ENCODE measurements at regions not wholly inside any gene's neighbourhood (a gene's known extent, or its start where the extent isn't known, plus 50 kb on each side); places are given as distances from the start of the nearest gene placed in this dataset.

DNA sequence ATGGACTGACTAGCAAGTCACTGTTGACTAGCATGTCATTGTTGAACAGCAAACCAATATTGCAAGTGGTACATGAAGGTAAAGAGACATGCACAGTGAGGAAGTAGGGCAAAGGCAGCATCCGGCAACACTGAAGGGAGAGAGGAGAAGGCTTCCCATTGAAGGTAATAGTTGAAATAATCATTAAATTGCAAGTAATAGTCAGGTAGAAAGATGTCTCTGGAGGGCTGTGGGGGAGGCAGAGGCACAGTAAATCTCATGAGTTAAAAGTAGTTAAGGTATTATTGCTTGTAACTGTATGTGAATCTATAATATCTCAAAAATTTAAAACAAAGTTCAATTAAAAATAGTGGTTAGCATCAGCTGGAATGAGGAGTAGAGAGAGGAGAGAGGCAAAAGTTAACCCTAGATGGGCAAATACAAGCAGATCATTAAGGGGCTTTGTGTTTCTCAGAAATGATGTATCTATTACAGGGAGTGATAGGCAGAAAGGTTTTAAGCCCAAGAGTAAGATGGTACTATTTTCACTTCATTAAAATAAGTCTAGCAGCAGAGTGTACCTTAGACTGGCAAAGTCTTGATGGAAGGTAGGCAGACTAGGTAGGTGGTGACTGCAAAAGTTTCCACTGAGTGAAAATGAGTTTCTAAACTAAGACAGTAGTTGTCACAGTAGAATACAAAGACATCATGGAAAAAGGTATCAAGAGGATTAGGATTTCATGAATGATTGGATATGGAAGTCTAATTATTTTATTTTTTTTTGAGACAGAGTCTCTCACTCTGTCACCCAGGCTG, 776.6 kb downstream of the RAB28 start:
- TF ChIP-seq EZH2phosphoT487 (IDR thresholded peaks at IDR 0.05; ENCODE audit: borderline replicate concordance): no peak
- no peak for TF ChIP-seq SRF (IDR thresholded peaks at IDR 0.05; ENCODE audit: low read depth)
- TF ChIP-seq, protein P1, sequence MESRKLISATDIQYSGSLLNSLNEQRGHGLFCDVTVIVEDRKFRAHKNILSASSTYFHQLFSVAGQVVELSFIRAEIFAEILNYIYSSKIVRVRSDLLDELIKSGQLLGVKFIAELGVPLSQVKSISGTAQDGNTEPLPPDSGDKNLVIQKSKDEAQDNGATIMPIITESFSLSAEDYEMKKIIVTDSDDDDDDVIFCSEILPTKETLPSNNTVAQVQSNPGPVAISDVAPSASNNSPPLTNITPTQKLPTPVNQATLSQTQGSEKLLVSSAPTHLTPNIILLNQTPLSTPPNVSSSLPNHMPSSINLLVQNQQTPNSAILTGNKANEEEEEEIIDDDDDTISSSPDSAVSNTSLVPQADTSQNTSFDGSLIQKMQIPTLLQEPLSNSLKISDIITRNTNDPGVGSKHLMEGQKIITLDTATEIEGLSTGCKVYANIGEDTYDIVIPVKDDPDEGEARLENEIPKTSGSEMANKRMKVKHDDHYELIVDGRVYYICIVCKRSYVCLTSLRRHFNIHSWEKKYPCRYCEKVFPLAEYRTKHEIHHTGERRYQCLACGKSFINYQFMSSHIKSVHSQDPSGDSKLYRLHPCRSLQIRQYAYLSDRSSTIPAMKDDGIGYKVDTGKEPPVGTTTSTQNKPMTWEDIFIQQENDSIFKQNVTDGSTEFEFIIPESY (IDR thresholded peaks at IDR 0.05; ENCODE audit: extremely low read depth, insufficient replicate concordance, low read length): no peak
- no peak for TF ChIP-seq YY1 (IDR thresholded peaks at IDR 0.05; ENCODE audit: extremely low read depth, insufficient replicate concordance, low read depth, low read length)
- TF ChIP-seq ELF1 (IDR thresholded peaks at IDR 0.05; ENCODE audit: borderline replicate concordance, low read depth): no peak
- TF ChIP-seq, protein P2, sequence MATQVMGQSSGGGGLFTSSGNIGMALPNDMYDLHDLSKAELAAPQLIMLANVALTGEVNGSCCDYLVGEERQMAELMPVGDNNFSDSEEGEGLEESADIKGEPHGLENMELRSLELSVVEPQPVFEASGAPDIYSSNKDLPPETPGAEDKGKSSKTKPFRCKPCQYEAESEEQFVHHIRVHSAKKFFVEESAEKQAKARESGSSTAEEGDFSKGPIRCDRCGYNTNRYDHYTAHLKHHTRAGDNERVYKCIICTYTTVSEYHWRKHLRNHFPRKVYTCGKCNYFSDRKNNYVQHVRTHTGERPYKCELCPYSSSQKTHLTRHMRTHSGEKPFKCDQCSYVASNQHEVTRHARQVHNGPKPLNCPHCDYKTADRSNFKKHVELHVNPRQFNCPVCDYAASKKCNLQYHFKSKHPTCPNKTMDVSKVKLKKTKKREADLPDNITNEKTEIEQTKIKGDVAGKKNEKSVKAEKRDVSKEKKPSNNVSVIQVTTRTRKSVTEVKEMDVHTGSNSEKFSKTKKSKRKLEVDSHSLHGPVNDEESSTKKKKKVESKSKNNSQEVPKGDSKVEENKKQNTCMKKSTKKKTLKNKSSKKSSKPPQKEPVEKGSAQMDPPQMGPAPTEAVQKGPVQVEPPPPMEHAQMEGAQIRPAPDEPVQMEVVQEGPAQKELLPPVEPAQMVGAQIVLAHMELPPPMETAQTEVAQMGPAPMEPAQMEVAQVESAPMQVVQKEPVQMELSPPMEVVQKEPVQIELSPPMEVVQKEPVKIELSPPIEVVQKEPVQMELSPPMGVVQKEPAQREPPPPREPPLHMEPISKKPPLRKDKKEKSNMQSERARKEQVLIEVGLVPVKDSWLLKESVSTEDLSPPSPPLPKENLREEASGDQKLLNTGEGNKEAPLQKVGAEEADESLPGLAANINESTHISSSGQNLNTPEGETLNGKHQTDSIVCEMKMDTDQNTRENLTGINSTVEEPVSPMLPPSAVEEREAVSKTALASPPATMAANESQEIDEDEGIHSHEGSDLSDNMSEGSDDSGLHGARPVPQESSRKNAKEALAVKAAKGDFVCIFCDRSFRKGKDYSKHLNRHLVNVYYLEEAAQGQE (IDR thresholded peaks at IDR 0.05; ENCODE audit: low read depth): no peak
- TF ChIP-seq, protein P3, sequence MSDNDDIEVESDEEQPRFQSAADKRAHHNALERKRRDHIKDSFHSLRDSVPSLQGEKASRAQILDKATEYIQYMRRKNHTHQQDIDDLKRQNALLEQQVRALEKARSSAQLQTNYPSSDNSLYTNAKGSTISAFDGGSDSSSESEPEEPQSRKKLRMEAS (IDR thresholded peaks at IDR 0.05): no peak
- no peak for TF ChIP-seq POLR2AphosphoS5 (IDR thresholded peaks at IDR 0.05; ENCODE audit: low read depth, low read length)
- TF ChIP-seq CEBPB (IDR thresholded peaks at IDR 0.05; ENCODE audit: low read depth): no peak
- no peak for TF ChIP-seq POLR2A (IDR thresholded peaks at IDR 0.05; ENCODE audit: borderline replicate concordance, extremely low read depth, insufficient read depth, insufficient read length)
- TF ChIP-seq JUND (IDR thresholded peaks at IDR 0.05): no peak
- TF ChIP-seq SIN3A (IDR thresholded peaks at IDR 0.05; ENCODE audit: low read depth): no peak
- TF ChIP-seq FOSL1 (IDR thresholded peaks at IDR 0.05; ENCODE audit: low read depth): no peak
- no peak for TF ChIP-seq CBX3 (IDR thresholded peaks at IDR 0.05; ENCODE audit: low read depth)
- TF ChIP-seq SP1 (IDR thresholded peaks at IDR 0.05; ENCODE audit: low read depth): no peak
- TF ChIP-seq RAD21 (IDR thresholded peaks at IDR 0.05; ENCODE audit: low read depth): no peak
- no peaks in the 10 kb centered on the region for H3K9me2 ChIP-seq (ENCODE audit: insufficient read depth)
- ChIA-PET RAD21 (ENCODE audit: low non-redundant PET in 1 of 2, low total read pairs in 2 of 2, uncharacterized antibody in 2 of 2, unreplicated experiment in 2 of 2) (no interaction called here), CTCF (no interaction called here), POLR2A (no interaction called here)
- no peak overlapping the region for H3K9ac ChIP-seq (ENCODE audit: low read length)
- H3K27me3 ChIP-seq (ENCODE audit: insufficient read depth, low read length): no peaks in the 10 kb centered on the region
- H3K4me3 ChIP-seq (replicated peaks in 1 of 2; ENCODE audit: low read depth in 1 of 2, low read length in 2 of 2): no peak overlapping the region
- no peaks in the 10 kb centered on the region for H3K79me2 ChIP-seq (ENCODE audit: insufficient read depth, low read length)
- no peaks in the 10 kb centered on the region for H3K9me3 ChIP-seq (ENCODE audit: control insufficient read depth in 1 of 2, insufficient read depth in 1 of 2, low read depth in 1 of 2, low read length in 2 of 2)
- no peak overlapping the region for H3K27ac ChIP-seq (ENCODE audit: low read depth, low read length)
- H3K4me2 ChIP-seq (ENCODE audit: low read length): no peak overlapping the region
- no peaks in the 10 kb centered on the region for H3K36me3 ChIP-seq (ENCODE audit: control insufficient read depth in 1 of 2, insufficient read depth in 2 of 2, low read length in 2 of 2)
- no peak for DNase-seq (ENCODE audit: low read depth, low spot score)
- ATAC-seq: no peak
- BruUV-seq (replicated peaks): no TSS peak
- H2AFZ ChIP-seq (ENCODE audit: low read depth, low read length, poor library complexity, severe bottlenecking): no peak overlapping the region
- H4K20me1 ChIP-seq (ENCODE audit: insufficient read depth): no peaks in the 10 kb centered on the region
- H3K4me1 ChIP-seq (ENCODE audit: control insufficient read depth in 1 of 2, insufficient read depth in 2 of 2, low read length in 2 of 2): no peaks in the 10 kb centered on the region
- intact Hi-C loops (cut with micrococcal nuclease): no loop called here
